ENCODE measurements at regions not wholly inside any gene's neighbourhood (a gene's known extent, or its start where the extent isn't known, plus 50 kb on each side); places are given as distances from the start of the nearest gene placed in this dataset.
"Not testable (repeated sequence)": the region's sequence is repeated elsewhere in the genome, so short reads cannot be mapped to it uniquely, and the experiment has no call there.

- no peak for DNase-seq (ENCODE audit: low spot score)
These were observed 182.5 kb downstream of the TMEM167A start for GRCh38 chr5:82894716-82895115.

GRCh38 chr5:82889088-82889487 lies 188.1 kb downstream of the TMEM167A start:
- DNase-seq (ENCODE audit: low spot score) = no peak

GRCh38 chr5:82886911-82887310 lies 190.3 kb downstream of the TMEM167A start:
- no peak for DNase-seq (ENCODE audit: low spot score)

- peak; percentile 67 for DNase-seq (ENCODE audit: low spot score)
These were observed 191.4 kb downstream of the TMEM167A start for GRCh38 chr5:82885627-82886389.

- no peak for DNase-seq (ENCODE audit: low spot score)
These were observed 192.2 kb downstream of the TMEM167A start for GRCh38 chr5:82884821-82885471.

- no peak for DNase-seq (ENCODE audit: low spot score)
These were observed 194.9 kb downstream of the TMEM167A start for GRCh38 chr5:82882316-82882715.

- DNase-seq (ENCODE audit: low spot score) = no peak
These were observed 195.5 kb downstream of the TMEM167A start for GRCh38 chr5:82881571-82882174.

- DNase-seq (ENCODE audit: low spot score) = no peak
These were observed 198.1 kb downstream of the TMEM167A start for GRCh38 chr5:82879089-82879488.

GRCh38 chr5:82873452-82873851 lies 203.7 kb downstream of the TMEM167A start:
- no peak for DNase-seq (ENCODE audit: low spot score)

GRCh38 chr5:82872321-82873288 lies 204.6 kb downstream of the TMEM167A start:
- DNase-seq (ENCODE audit: low spot score) = not testable (repeated sequence)

- no peak for DNase-seq (ENCODE audit: low spot score)
These were observed 211.6 kb downstream of the TMEM167A start for GRCh38 chr5:82865625-82866024.

- peak; percentile 38 for DNase-seq (ENCODE audit: low spot score)
These were observed 213.9 kb downstream of the TMEM167A start for GRCh38 chr5:82863266-82863665.

GRCh38 chr5:82862711-82863110 lies 214.5 kb downstream of the TMEM167A start:
- no peak for DNase-seq (ENCODE audit: low spot score)

- peak; percentile 52 for DNase-seq (ENCODE audit: low spot score)
These were observed 214.9 kb downstream of the TMEM167A start for GRCh38 chr5:82862261-82862660.

GRCh38 chr5:82861701-82862100 lies 215.5 kb downstream of the TMEM167A start:
- DNase-seq (ENCODE audit: low spot score) = no peak

- no peak for DNase-seq (ENCODE audit: low spot score)
These were observed 217.6 kb downstream of the TMEM167A start for GRCh38 chr5:82859451-82860140.

GRCh38 chr5:82858151-82859025 lies 218.8 kb downstream of the TMEM167A start:
- peak; percentile 26 for DNase-seq (ENCODE audit: low spot score)

- no peak for DNase-seq (ENCODE audit: low spot score)
These were observed 221.2 kb downstream of the TMEM167A start for GRCh38 chr5:82855893-82856550.

GRCh38 chr5:82854956-82855355 lies 222.2 kb downstream of the TMEM167A start:
- no peak for DNase-seq (ENCODE audit: low spot score)

GRCh38 chr5:82851471-82851870 lies 225.7 kb downstream of the TMEM167A start:
- DNase-seq (ENCODE audit: low spot score) = no peak

All from pons (tissue), 1 donor.